Mammary epithelial cell (primary cell): ENCODE measurements at regions not wholly inside any gene's neighbourhood (a gene's known extent, or its start where the extent isn't known, plus 50 kb on each side); places are given as distances from the start of the nearest gene placed in this dataset.

Source experiments
- CTCF ChIP-seq, 2 donors: IDR thresholded peaks in 1 of 2; conservative IDR thresholded peaks in 1 of 2; 2 replicates each; pipeline ENCODE4 v1.5.1; 2011 to 2012; ENCODE audit warnings: inconsistent platforms in 2 of 2, low read length in 2 of 2, mild to moderate bottlenecking in 2 of 2, control low read depth in 1 of 2, low read depth in 1 of 2; ENCODE audit not compliant: insufficient read depth in 1 of 2; ENCODE audit errors: extremely low read depth in 1 of 2
- EZH2 ChIP-seq: IDR thresholded peaks from 2 replicates; pipeline ENCODE4 v1.6.1; 2012; ENCODE audit warnings: low read length, inconsistent platforms, borderline replicate concordance

GRCh38 chr15:69826819-69827175 is 270.9 kb downstream of the TLE3 start:
- TF ChIP-seq CTCF (conservative IDR thresholded peaks at IDR 0.05 in 1 of 2, IDR thresholded peaks at IDR 0.05 in 1 of 2; ENCODE audit: extremely low read depth in 1 of 2, insufficient read depth in 1 of 2, low read depth in 1 of 2, low read length in 2 of 2) (no peak), EZH2 (no peak)
